Endodermal cell (in vitro differentiated cells): ENCODE measurements at regions not wholly inside any gene's neighbourhood (a gene's known extent, or its start where the extent isn't known, plus 50 kb on each side); places are given as distances from the start of the nearest gene placed in this dataset.

ENCODE experiments used
- DNase-seq: peaks from one replicate; pipeline ENCODE4 v3.0.0-alpha.2; 2017
- H3K27ac ChIP-seq: 2 replicates; pipeline ENCODE4 v1.5.1; 2013; ENCODE audit warnings: mild to moderate bottlenecking, low read depth, low read length, moderate library complexity
- H3K27me3 ChIP-seq: 2 replicates; pipeline ENCODE4 v1.6.1; 2013; ENCODE audit warnings: mild to moderate bottlenecking, low read length, moderate library complexity; ENCODE audit not compliant: insufficient read depth, control insufficient read depth, poor library complexity, severe bottlenecking
- H3K36me3 ChIP-seq: 2 replicates; pipeline ENCODE4 v1.7.0; 2013; ENCODE audit warnings: mild to moderate bottlenecking, low read length, moderate library complexity; ENCODE audit not compliant: control insufficient read depth, insufficient read depth
- H3K4me1 ChIP-seq: one replicate; pipeline ENCODE4 v1.7.0; 2013; ENCODE audit warnings: low read length; ENCODE audit not compliant: control insufficient read depth, insufficient read depth
- H3K4me3 ChIP-seq: 2 replicates; pipeline ENCODE4 v1.5.1; 2013; ENCODE audit warnings: mild to moderate bottlenecking, low read length, moderate library complexity
- H3K9ac ChIP-seq: 2 replicates; pipeline ENCODE4 v1.6.1; 2013; ENCODE audit warnings: mild to moderate bottlenecking, low read length, moderate library complexity; ENCODE audit not compliant: poor library complexity, severe bottlenecking; ENCODE audit errors: extremely low read depth
- H3K9me3 ChIP-seq: 2 replicates; pipeline ENCODE4 v1.6.1; 2013; ENCODE audit warnings: mild to moderate bottlenecking, low read length, moderate library complexity; ENCODE audit not compliant: control insufficient read depth
- H3K27ac Mint-ChIP-seq: 2 replicates; pipeline ENCODE4 v1.8.0; 2020; ENCODE audit warnings: mixed read lengths
- H3K27me3 Mint-ChIP-seq: 2 replicates; pipeline ENCODE4 v1.8.0; 2021; ENCODE audit warnings: mild to moderate bottlenecking, mixed read lengths; ENCODE audit not compliant: insufficient read depth
- H3K36me3 Mint-ChIP-seq: 2 replicates; pipeline ENCODE4 v1.8.0; 2020; ENCODE audit warnings: low read depth, mixed read lengths
- H3K4me1 Mint-ChIP-seq: 2 replicates; pipeline ENCODE4 v1.8.0; 2020; ENCODE audit warnings: mixed read lengths
- H3K4me3 Mint-ChIP-seq: 2 replicates; pipeline ENCODE4 v1.8.0; 2020; ENCODE audit warnings: mild to moderate bottlenecking, moderate library complexity, mixed read lengths
- H3K9me3 Mint-ChIP-seq: 2 replicates; pipeline ENCODE4 v1.8.0; 2020; ENCODE audit warnings: mild to moderate bottlenecking, mixed read lengths
- WGBS, 2 experiments: methylation state at CpG; one replicate each; pipeline versions ENCODE4 v1.1.5 to v1.1.7; 2013; ENCODE audit warnings: missing lambda C conversion rate in 2 of 2, mixed read lengths in 1 of 2; ENCODE audit not compliant: insufficient coverage in 1 of 2, insufficient read length in 1 of 2; 5-methylcytosine and 5-hydroxymethylcytosine counted together
- TF ChIP-seq, protein P1 (sequence below): fragments of 200-600 bp; sonication (generic); conservative IDR thresholded peaks from 2 replicates; pipeline ENCODE4 v1.5.0; 2021; ENCODE audit warnings: antibody characterized with exemption, mild to moderate bottlenecking

DNA sequence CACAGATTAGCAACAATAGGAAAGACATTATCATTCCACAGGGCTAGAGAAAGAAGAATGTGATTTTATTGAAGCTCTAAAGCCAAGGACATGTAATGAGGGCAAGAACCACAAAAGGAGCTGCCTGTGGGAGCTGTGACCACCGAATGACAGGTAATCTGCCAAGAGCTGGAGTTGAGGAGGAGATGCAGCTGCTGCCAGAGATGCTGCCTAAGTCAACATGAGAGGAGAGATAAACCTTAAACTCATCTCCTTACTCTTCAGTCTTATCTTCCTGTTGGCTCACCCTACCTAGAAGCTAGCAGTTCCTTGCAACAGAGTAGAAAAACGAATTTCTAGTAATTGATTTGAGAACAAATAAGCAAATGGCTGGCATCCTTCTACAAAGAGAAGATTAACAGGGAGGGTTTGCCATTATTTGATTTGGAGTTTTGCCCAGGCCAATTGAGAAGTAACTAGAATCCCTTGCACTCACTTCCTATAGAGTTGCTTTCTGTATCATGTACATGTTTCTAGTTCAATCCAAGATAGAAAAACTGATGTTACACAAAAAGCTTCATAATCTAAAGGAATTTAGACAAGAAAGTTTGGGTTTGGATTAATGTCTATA lies 539.2 kb downstream of the TLE1 start:
- TF ChIP-seq, protein P1, sequence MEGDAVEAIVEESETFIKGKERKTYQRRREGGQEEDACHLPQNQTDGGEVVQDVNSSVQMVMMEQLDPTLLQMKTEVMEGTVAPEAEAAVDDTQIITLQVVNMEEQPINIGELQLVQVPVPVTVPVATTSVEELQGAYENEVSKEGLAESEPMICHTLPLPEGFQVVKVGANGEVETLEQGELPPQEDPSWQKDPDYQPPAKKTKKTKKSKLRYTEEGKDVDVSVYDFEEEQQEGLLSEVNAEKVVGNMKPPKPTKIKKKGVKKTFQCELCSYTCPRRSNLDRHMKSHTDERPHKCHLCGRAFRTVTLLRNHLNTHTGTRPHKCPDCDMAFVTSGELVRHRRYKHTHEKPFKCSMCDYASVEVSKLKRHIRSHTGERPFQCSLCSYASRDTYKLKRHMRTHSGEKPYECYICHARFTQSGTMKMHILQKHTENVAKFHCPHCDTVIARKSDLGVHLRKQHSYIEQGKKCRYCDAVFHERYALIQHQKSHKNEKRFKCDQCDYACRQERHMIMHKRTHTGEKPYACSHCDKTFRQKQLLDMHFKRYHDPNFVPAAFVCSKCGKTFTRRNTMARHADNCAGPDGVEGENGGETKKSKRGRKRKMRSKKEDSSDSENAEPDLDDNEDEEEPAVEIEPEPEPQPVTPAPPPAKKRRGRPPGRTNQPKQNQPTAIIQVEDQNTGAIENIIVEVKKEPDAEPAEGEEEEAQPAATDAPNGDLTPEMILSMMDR = no peak
- H3K4me1 ChIP-seq = no peaks in the 10 kb centered on the region
- Mint-ChIP-seq H3K36me3 (no peaks in the 10 kb centered on the region), H3K27me3 (no peaks in the 10 kb centered on the region), H3K27ac (no peak overlapping the region), H3K9me3 (peaks cover 4% of the 10 kb centered on the region), H3K4me1 (peaks cover 2% of the 10 kb centered on the region), H3K4me3 (no peak overlapping the region)
- no peak overlapping the region for H3K27ac ChIP-seq
- H3K36me3 ChIP-seq = no peaks in the 10 kb centered on the region
- H3K27me3 ChIP-seq = no peaks in the 10 kb centered on the region
- H3K4me3 ChIP-seq = no peak overlapping the region
- 62 to 76% methylated on average over 2 of the region's 2 CpGs for WGBS, 2 experiments
- H3K9ac ChIP-seq = no peak overlapping the region
- no peak for DNase-seq
- H3K9me3 ChIP-seq = peaks cover 10% of the 10 kb centered on the region

DNA sequence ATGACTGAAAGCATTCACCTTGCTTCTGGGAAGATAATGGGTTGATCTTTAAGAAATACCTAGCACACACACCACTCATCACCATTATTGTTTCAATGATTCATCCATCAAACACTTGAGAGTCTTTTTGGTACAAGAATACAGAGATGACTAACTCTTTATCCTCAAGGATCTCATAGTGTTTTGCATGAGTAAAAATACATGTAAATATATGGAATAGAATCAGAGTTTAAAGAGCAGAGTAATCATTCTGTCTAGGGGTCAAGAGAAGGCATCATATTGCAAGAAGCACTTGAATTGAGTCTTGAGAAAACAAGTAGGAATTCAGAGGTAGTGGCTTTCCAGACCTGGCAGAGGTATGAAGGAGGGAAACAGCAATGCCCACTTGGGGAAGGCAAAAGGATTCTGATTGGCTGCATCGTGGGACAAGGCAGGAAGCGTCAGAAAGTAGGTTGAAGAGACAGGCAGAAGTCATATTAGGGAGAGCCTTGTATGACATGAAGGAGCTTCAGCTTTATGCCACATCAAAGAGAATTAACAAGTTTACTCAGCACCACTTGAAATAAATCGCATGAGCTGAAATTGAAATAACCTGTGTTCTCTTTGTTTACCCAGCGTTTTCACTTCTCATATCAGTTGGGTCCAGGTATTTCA lies 542.5 kb downstream of the TLE1 start:
- H3K27me3 Mint-ChIP-seq = no peaks in the 10 kb centered on the region
- TF ChIP-seq, protein P1 = no peak
- H3K9me3 Mint-ChIP-seq = peaks cover 2% of the 10 kb centered on the region
- H3K27ac Mint-ChIP-seq = no peak overlapping the region
- Histone ChIP-seq H3K9me3 (peaks cover 8% of the 10 kb centered on the region), H3K9ac (no peak overlapping the region), H3K36me3 (no peaks in the 10 kb centered on the region), H3K4me3 (no peak overlapping the region), H3K4me1 (peaks cover 2% of the 10 kb centered on the region), H3K27me3 (no peaks in the 10 kb centered on the region), H3K27ac (no peak overlapping the region)
- no peaks in the 10 kb centered on the region for H3K36me3 Mint-ChIP-seq
- H3K4me1 Mint-ChIP-seq = peaks cover 6% of the 10 kb centered on the region
- WGBS, 2 experiments = 90 to 98% methylated on average over 4 of the region's 4 CpGs
- DNase-seq = no peak
- no peak overlapping the region for H3K4me3 Mint-ChIP-seq

DNA sequence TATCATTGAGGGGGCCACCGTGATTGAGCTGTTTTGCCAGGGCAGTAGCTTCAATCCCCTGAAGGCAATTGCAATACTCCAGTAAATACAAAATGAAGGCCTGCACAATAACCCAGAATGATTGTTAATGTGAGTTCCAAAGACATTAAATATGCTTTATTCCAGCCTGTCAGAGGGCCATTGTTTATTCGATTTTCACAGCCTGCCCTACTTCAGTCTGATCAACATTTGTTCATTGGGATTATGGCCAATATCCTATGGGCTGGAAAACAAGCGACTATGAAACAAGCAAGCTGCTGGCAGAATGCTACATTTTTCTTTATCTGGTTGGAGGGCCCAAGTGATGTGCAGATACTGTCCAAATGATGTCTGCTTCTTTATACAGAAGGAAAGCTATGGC lies 543.1 kb downstream of the TLE1 start:
- Mint-ChIP-seq H3K4me1 (peaks cover 6% of the 10 kb centered on the region), H3K4me3 (no peak overlapping the region), H3K9me3 (peaks cover 2% of the 10 kb centered on the region), H3K27ac (no peak overlapping the region), H3K36me3 (no peaks in the 10 kb centered on the region), H3K27me3 (no peaks in the 10 kb centered on the region)
- DNase-seq = no peak
- Histone ChIP-seq H3K36me3 (no peaks in the 10 kb centered on the region), H3K27me3 (no peaks in the 10 kb centered on the region), H3K9me3 (peaks cover 8% of the 10 kb centered on the region), H3K9ac (no peak overlapping the region), H3K4me3 (no peak overlapping the region), H3K4me1 (peaks cover 2% of the 10 kb centered on the region), H3K27ac (no peak overlapping the region)
- TF ChIP-seq, protein P1 = no peak
- WGBS, 2 experiments = 97 to 100% methylated on average over 2 to 3 of the region's 3 CpGs
